NCI-H2171 (cell line): ENCODE measurements at regions not wholly inside any gene's neighbourhood (a gene's known extent, or its start where the extent isn't known, plus 50 kb on each side); places are given as distances from the start of the nearest gene placed in this dataset.
"Not testable (repeated sequence)": the region's sequence is repeated elsewhere in the genome, so short reads cannot be mapped to it uniquely, and the experiment has no call there.

Source experiments
- DNase-seq: peaks from one replicate; lab custom pipeline; 2025; lab: John Stamatoyannopoulos, UW

GRCh38 chr12:32010631-32011336 lies 51.6 kb downstream of the RESF1 start:
- DNase-seq, result no peak

- no peak for DNase-seq
These were observed 53.1 kb downstream of the RESF1 start for GRCh38 chr12:32012249-32012785.

- no peak for DNase-seq
These were observed 55.8 kb downstream of the RESF1 start for GRCh38 chr12:32015036-32015435.

DNA sequence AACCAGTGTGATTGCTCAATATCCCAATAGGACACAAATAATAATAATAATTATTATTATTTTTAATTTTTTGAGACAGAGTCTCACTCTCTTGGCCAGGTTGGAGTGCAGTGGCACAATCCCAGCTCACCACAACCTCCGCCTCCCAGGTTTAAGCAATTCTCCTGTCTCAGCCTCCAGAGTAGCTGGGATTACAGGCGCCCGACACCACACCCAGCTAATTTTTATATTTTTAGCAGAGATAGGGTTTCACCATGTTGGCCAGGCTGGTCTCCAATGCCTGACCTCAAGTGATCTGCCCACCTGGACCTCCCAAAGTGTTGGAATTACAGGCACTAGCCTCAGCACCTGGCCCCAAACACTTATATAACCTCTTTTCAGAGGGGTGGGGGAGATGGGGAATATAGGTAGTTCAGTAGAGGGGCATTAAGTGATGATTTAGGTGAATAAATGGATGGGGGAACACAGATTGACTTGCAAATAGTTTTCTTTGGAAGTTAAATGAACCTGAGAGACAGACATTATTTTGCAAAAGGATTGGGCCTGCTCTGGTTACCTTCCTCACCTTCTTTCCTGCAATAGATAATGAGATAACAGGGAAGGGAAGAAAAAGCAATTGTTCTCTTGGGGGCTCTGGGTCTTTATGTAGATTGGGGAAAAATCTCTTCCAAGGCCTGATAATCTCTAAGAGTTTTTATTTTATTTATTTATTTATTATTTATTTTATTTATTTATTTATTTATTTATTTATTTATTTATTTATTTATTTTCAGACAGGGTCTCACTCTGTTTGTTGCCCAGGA lies 57.7 kb downstream of the RESF1 start:
- no peak for DNase-seq

DNA sequence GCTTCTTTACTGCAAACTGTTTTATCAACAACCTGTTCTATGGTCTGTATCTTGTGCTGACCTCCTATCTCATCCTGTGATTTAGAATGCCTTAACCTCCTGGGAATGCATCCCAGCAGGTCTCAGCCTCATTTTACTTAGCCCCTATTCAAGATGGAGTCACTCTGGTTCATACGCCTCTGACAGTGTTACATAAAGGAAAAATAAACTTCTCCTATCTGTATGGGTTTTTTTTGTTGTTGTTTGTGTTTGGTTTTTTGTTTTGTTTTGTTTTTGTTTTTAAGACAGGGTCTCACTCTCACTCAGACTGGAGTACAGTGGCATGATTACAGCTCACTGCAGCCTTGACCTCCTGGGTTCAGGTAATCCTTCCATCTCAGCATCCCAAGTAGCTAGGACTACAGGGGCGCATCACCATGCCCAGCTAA lies 62.1 kb downstream of the RESF1 start:
- DNase-seq, result no peak

DNA sequence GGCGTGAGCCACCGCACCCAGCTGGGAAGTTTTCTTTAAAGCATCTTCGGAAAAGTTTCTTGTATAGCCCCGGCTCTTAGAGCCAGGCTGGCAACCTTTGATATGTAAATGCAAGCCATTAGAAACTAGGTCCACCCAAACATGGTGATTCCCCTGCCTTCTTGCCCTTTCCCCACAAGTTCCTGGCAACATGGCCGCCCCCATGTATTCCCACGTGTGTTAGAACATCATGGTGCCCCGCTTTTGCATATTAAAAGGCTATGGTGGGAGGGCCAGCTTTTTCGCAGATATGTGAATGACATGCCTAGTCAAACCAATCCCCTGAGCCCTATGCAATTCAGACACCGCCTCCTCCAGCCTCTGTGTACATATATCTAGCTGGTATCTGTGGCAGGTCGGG lies 63.2 kb downstream of the RESF1 start:
- not testable (repeated sequence) for DNase-seq

DNA sequence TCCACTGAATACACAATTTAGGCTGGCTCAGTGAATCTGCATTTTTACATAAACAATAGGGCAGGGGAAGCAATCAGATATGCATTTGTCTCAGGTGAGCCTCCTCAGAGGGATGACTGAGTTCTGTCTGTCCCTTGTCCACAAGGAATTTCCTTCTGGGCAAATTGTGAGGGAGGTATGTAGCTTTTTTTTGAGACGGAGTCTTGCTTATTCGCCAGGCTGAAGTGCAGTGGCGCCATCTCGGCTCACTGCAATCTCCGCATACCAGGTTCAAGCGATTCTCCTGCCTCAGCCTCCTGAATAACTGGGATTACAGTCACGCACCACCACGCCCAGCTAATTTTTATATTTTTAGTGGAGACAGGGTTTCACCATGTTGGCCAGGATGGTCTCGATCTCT lies 64.6 kb downstream of the RESF1 start:
- DNase-seq, result not testable (repeated sequence)

DNA sequence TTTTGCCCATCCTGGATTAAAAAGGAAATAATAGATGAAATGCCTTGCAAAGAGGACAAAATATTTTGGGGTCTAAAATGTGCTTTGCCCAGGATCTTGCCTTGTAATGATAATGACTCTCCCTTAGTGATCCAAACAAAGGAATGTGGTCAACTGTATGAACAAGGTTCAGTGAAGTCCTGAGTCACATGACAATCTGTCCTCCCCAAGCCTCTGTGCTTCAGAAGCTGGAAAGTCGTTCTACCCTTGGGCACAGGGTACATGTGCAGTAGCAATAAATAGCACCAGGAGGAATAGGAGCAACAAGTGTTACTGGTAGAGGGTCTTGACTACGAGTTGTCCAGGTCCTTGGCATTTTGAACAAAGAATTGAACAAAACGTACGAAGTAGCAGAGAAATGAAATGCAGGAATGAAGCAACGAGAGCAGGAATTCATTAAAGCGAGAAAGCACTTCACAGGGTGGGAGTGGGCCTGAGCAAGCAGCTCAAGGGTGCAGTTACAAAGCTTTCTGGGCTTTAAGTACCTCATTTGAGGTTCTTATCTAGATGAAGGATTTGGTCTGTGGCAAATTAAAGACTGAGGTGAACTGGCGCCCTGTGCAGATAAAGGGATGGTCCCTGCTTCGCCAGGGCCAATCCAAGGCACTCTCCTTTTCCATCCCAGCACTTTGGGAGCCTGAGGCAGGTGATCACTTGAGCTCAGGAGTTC lies 65.8 kb downstream of the RESF1 start:
- DNase-seq, result no peak

GRCh38 chr12:32025906-32026305 lies 66.7 kb downstream of the RESF1 start:
- DNase-seq, result no peak

GRCh38 chr12:32027684-32028365 lies 68.6 kb downstream of the RESF1 start:
- DNase-seq, result no peak

- DNase-seq, result no peak
These were observed 70.9 kb downstream of the RESF1 start for GRCh38 chr12:32030151-32030550.

GRCh38 chr12:32030676-32031075 lies 71.5 kb downstream of the RESF1 start:
- DNase-seq, result no peak

DNA sequence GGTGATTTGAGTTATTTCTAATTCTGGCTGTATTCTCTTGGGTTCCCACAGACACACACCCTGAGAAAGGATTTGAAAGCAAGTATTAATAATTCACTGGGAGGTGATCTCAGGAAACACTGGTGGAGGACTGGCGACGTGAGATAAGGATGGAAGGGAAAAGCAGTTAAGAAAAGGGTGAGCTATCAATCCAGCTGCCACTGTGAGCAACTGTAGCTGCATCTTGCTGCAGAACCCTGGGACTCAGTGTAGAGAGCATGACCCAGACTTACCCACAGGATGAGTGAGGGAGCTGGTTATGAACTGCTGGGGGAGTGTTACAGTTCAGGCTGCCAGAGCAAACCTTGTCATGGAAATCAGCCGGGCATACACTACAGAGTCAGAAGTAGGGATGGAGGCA lies 71.9 kb downstream of the RESF1 start:
- DNase-seq, result no peak

- peak; percentile 49 for DNase-seq
These were observed 73.1 kb downstream of the RESF1 start for GRCh38 chr12:32032205-32032810.

- no peak for DNase-seq
These were observed 73.2 kb upstream of the BICD1 start for GRCh38 chr12:32033406-32033805.

DNA sequence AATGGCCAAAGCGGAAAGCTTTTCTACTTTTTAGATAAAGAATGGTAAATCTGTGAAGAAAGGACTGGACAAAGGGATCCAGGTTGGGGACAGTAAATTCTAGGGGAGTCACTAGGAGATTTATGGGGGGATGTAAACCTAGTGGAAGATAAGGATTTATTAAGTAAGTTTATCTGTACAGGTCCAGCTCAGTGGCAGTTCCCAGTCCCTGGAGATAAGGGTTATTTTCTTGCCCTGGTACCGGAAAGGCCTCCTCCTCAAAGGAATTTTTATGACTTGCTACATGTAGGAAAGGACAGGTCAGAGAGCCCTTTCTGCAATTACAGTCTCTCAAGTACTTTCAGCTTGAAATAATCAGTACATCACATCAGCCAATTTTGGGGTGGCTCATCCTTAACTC lies 72.6 kb upstream of the BICD1 start:
- DNase-seq, result no peak

DNA sequence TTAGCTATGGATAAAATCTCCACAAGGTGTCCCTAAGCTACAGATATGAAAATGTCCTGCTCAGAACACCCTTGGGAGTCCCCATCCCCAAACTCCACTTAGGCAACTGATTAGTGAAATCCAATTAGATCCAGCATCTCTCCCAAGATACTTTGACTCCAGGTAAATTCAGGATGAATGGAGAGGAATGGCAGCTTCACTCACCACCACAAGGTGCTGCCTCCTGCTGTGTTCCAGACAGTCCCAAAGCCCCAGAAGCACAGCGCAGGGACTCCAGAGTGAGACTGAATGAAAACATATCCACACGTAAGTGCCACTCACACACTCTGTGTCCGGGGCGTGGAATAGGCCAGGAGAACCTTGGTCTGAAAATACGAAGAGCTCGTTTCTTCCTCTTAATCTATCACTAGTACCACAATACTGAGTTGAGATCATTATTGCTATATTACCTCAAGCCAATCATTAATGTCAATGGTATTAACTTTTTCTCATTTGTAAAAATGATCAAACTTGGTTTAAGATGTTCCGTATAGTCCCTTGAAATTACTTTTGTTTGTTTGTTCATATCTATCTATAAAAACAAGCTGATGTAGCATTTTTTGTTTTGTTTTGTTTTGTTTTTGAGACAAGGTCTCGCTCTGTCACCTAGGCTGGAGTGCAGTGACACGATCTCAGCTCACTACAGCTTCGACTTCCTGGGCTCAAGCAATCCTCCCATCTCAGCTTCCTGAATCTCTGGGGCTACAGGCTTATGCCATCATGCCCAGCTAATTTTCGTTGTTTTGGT lies 70.0 kb upstream of the BICD1 start:
- DNase-seq, result no peak

DNA sequence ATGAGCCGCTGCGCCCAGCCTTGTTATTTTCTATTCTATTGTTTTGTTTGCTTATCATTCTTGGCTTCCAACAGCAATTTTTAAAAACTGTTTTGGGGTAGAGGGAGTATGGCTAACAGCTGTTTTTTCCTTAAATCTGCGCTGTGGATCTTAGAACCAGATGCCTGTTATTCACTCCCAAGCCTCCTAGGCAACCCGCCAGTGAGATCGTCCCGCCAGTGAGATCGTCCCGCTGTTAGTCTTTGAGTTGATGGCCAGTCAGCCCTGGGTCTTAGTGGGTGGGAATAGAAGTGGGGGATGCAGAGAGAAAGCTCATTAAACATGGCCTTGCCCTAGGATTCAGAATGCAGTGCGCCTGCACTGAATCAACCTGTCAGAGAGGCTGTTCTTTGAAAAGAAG lies 67.3 kb upstream of the BICD1 start:
- no peak for DNase-seq

GRCh38 chr12:32039917-32040575 lies 66.6 kb upstream of the BICD1 start:
- no peak for DNase-seq

- DNase-seq, result no peak
These were observed 62.6 kb upstream of the BICD1 start for GRCh38 chr12:32043928-32044549.
